ENCODE measurements at regions not wholly inside any gene's neighbourhood (a gene's known extent, or its start where the extent isn't known, plus 50 kb on each side); places are given as distances from the start of the nearest gene placed in this dataset.

GRCh38 chr15:100734586-100734985 is 132.2 kb downstream of the ASB7 start:
- DNase-seq = no peak

- no peak for DNase-seq
Measured at GRCh38 chr15:100735129-100736053, 133.0 kb downstream of the ASB7 start.

GRCh38 chr15:100737214-100737613 is 134.8 kb downstream of the ASB7 start:
- DNase-seq = no peak

- DNase-seq = no peak
Measured at GRCh38 chr15:100738614-100739013, 136.2 kb downstream of the ASB7 start.

- peak in 4 of 56 donors; percentile 10 to 28 (median 20) for DNase-seq
Measured at GRCh38 chr15:100740138-100740537, 137.7 kb downstream of the ASB7 start.

- no peak for DNase-seq
Measured at GRCh38 chr15:100751585-100751984, 128.0 kb upstream of the ALDH1A3 start.

- DNase-seq = no peak
Measured at GRCh38 chr15:100753503-100753902, 126.1 kb upstream of the ALDH1A3 start.

GRCh38 chr15:100757661-100758060 is 122.0 kb upstream of the ALDH1A3 start:
- DNase-seq = no peak

- DNase-seq = no peak
Measured at GRCh38 chr15:100758555-100758954, 121.1 kb upstream of the ALDH1A3 start.

- no peak for DNase-seq
Measured at GRCh38 chr15:100759106-100759505, 120.5 kb upstream of the ALDH1A3 start.

GRCh38 chr15:100759698-100760356 is 119.8 kb upstream of the ALDH1A3 start:
- DNase-seq = no peak

GRCh38 chr15:100760357-100760903 is 119.2 kb upstream of the ALDH1A3 start:
- DNase-seq = no peak

- DNase-seq = no peak
Measured at GRCh38 chr15:100761290-100761935, 118.2 kb upstream of the ALDH1A3 start.

- DNase-seq = no peak
Measured at GRCh38 chr15:100762289-100762688, 117.3 kb upstream of the ALDH1A3 start.

- DNase-seq = no peak
Measured at GRCh38 chr15:100762913-100763834, 116.5 kb upstream of the ALDH1A3 start.

GRCh38 chr15:100763835-100764750 is 115.5 kb upstream of the ALDH1A3 start:
- no peak for DNase-seq

GRCh38 chr15:100764778-100765466 is 114.7 kb upstream of the ALDH1A3 start:
- DNase-seq = no peak

GRCh38 chr15:100765467-100766241 is 114.0 kb upstream of the ALDH1A3 start:
- DNase-seq = no peak
